HEK293 (cell line): ENCODE measurements at regions not wholly inside any gene's neighbourhood (a gene's known extent, or its start where the extent isn't known, plus 50 kb on each side); places are given as distances from the start of the nearest gene placed in this dataset.

ENCODE experiments used
- CTCF ChIA-PET: fragments of 350-600 bp; formaldehyde crosslinking; extraction: SDS; loops from one replicate; lab custom pipeline; 2021; ENCODE audit warnings: antibody characterized with exemption; lab: Yijun Ruan, JAX
- POLR2A ChIA-PET: fragments of 300-600 bp; formaldehyde crosslinking; extraction: SDS; loops from one replicate; lab custom pipeline; 2020; ENCODE audit warnings: antibody characterized with exemption, inconsistent platforms; lab: Yijun Ruan, JAX
- H3K27ac ChIP-seq: fragments of 200-500 bp; sonication (Bioruptor generic); 2 replicates; pipeline ENCODE4 v1.5.1; 2014; ENCODE audit warnings: low read depth, low read length, control low read depth, inconsistent platforms; ENCODE audit errors: extremely low read depth
- H3K36me3 ChIP-seq, 2 experiments: fragments of 200-500 bp in 1 of 2; sonication (Bioruptor generic) in 1 of 2; 1 replicate in 1 of 2; 2 replicates in 1 of 2; pipeline ENCODE4 v1.5.1; 2014 to 2017; ENCODE audit warnings: inconsistent platforms in 2 of 2, low read length in 2 of 2; ENCODE audit not compliant: control insufficient read depth in 2 of 2, insufficient read depth in 1 of 2
- H3K4me1 ChIP-seq: fragments of 200-500 bp; sonication (Bioruptor generic); 2 replicates; pipeline ENCODE4 v1.5.1; 2014; ENCODE audit warnings: mild to moderate bottlenecking, low read length, inconsistent platforms; ENCODE audit not compliant: control insufficient read depth, insufficient read depth
- H3K4me3 ChIP-seq: 2 replicates; pipeline ENCODE4 v1.5.1; 2011; ENCODE audit warnings: low read depth, mild to moderate bottlenecking, control low read depth, low read length, moderate library complexity
- H3K9me3 ChIP-seq: fragments of 200-500 bp; sonication (Bioruptor generic); 2 replicates; pipeline ENCODE4 v1.5.1; 2014; ENCODE audit warnings: low read depth, low read length, inconsistent platforms; ENCODE audit not compliant: control insufficient read depth, insufficient read depth
- BCL11B ChIP-seq: fragments of 450-650 bp; formaldehyde crosslinking; IDR thresholded peaks from 2 replicates; pipeline ENCODE4 v1.5.1; 2016; ENCODE audit warnings: low read depth, missing biosample characterization, missing genetic modification characterization
- PRDM1 ChIP-seq: fragments of 450-650 bp; formaldehyde crosslinking; IDR thresholded peaks from 2 replicates; pipeline ENCODE4; 2016; ENCODE audit warnings: missing biosample characterization, missing genetic modification characterization
- SCRT2 ChIP-seq: fragments of 450-650 bp; formaldehyde crosslinking; IDR thresholded peaks from 2 replicates; pipeline ENCODE4 v1.5.1; 2016; ENCODE audit warnings: missing biosample characterization, missing genetic modification characterization
- ZFP69B ChIP-seq: fragments of 450-650 bp; formaldehyde crosslinking; IDR thresholded peaks from 2 replicates; pipeline ENCODE4 v1.5.1; 2016; ENCODE audit warnings: missing biosample characterization, missing genetic modification characterization
- ZNF121 ChIP-seq: fragments of 450-650 bp; formaldehyde crosslinking; IDR thresholded peaks from 2 replicates; pipeline ENCODE4 v1.5.1; 2016; ENCODE audit warnings: missing biosample characterization, missing genetic modification characterization
- ZNF157 ChIP-seq: fragments of 450-650 bp; formaldehyde crosslinking; IDR thresholded peaks from 2 replicates; pipeline ENCODE4 v1.5.1; 2016; ENCODE audit warnings: missing biosample characterization, missing genetic modification characterization
- ZNF184 ChIP-seq: fragments of 450-650 bp; IDR thresholded peaks from 2 replicates; pipeline ENCODE4 v1.5.1; 2018; ENCODE audit warnings: missing biosample characterization, mild to moderate bottlenecking, missing genetic modification characterization
- ZNF302 ChIP-seq: fragments of 450-650 bp; formaldehyde crosslinking; IDR thresholded peaks from 2 replicates; pipeline ENCODE4 v1.5.1; 2016; ENCODE audit warnings: missing biosample characterization, missing genetic modification characterization, low read depth
- ZNF416 ChIP-seq: fragments of 450-650 bp; formaldehyde crosslinking; IDR thresholded peaks from 2 replicates; pipeline ENCODE4 v1.5.1; 2016; ENCODE audit warnings: missing biosample characterization, missing genetic modification characterization
- ZNF521 ChIP-seq: fragments of 450-650 bp; formaldehyde crosslinking; IDR thresholded peaks from 2 replicates; pipeline ENCODE4 v1.5.1; 2017; ENCODE audit warnings: missing biosample characterization, mild to moderate bottlenecking, missing genetic modification characterization
- ZNF621 ChIP-seq: fragments of 450-650 bp; formaldehyde crosslinking; IDR thresholded peaks from 2 replicates; pipeline ENCODE4 v1.5.1; 2017; ENCODE audit warnings: missing biosample characterization, missing genetic modification characterization
- ZNF785 ChIP-seq: fragments of 450-650 bp; formaldehyde crosslinking; IDR thresholded peaks from 2 replicates; pipeline ENCODE4 v1.5.1; 2016; ENCODE audit warnings: missing biosample characterization, missing genetic modification characterization
- ZNF830 ChIP-seq: fragments of 450-650 bp; IDR thresholded peaks from 2 replicates; pipeline ENCODE4 v1.5.0; 2018; ENCODE audit warnings: missing biosample characterization, missing genetic modification characterization, low read depth, mild to moderate bottlenecking, moderate library complexity
- TF ChIP-seq, protein P1 (sequence below): fragments of 450-650 bp; formaldehyde crosslinking; IDR thresholded peaks from 2 replicates; pipeline ENCODE4 v1.5.1; 2016; ENCODE audit warnings: missing biosample characterization, missing genetic modification characterization
- TF ChIP-seq, protein P2 (sequence below): fragments of 450-650 bp; formaldehyde crosslinking; IDR thresholded peaks from 2 replicates; pipeline ENCODE4; 2016; ENCODE audit warnings: missing biosample characterization, missing genetic modification characterization
- TF ChIP-seq, protein P3 (sequence below): fragments of 450-650 bp; IDR thresholded peaks from 2 replicates; pipeline ENCODE4 v1.5.1; 2018; ENCODE audit warnings: missing biosample characterization, mild to moderate bottlenecking, missing genetic modification characterization
- TF ChIP-seq, protein P4 (sequence below): fragments of 450-650 bp; formaldehyde crosslinking; IDR thresholded peaks from 2 replicates; pipeline ENCODE4 v1.5.1; 2016; ENCODE audit warnings: missing biosample characterization, missing genetic modification characterization
- TF ChIP-seq, protein P5 (sequence below): fragments of 450-650 bp; formaldehyde crosslinking; IDR thresholded peaks from 2 replicates; pipeline ENCODE4 v1.5.1; 2016; ENCODE audit warnings: missing biosample characterization, missing genetic modification characterization, low read depth

DNA sequence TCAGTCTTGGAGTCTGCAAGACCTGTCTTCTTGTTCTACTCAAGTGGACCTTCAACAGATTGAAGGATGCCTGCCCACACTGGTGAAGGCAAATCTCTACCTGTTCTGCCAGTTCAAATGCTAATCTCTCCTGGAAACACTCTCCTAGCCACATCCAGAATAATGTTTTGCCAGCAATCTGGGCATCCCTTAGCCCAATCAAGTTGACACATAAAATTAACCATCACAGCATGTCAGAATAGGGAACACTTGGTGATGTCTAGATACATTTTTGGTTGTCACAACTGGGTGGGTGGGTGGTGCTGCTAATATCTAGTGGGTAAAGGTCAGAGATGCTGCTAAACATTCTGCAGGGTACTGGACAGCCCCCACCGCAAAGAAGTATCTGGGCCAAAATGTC, 744.9 kb upstream of the SOX9 start:
- no peaks in the 10 kb centered on the region for H3K36me3 ChIP-seq
- ChIA-PET POLR2A (no interaction called here), CTCF (interaction anchor here (1.0 kb wide), 1 partner anchor 98 kb away, joined by 4 read pairs; no protein-coding TSS in a partner anchor)
- no peaks in the 10 kb centered on the region for H3K9me3 ChIP-seq
- TF ChIP-seq ZNF121, result no peak
- TF ChIP-seq, protein P1, sequence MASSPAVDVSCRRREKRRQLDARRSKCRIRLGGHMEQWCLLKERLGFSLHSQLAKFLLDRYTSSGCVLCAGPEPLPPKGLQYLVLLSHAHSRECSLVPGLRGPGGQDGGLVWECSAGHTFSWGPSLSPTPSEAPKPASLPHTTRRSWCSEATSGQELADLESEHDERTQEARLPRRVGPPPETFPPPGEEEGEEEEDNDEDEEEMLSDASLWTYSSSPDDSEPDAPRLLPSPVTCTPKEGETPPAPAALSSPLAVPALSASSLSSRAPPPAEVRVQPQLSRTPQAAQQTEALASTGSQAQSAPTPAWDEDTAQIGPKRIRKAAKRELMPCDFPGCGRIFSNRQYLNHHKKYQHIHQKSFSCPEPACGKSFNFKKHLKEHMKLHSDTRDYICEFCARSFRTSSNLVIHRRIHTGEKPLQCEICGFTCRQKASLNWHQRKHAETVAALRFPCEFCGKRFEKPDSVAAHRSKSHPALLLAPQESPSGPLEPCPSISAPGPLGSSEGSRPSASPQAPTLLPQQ, result no peak
- no peak for TF ChIP-seq ZNF621 (tag by site-specific recombination)
- TF ChIP-seq ZNF416 (tag by site-specific recombination), result peak; percentile 83; the same call in 1 of the 2 replicates
- TF ChIP-seq, protein P2, sequence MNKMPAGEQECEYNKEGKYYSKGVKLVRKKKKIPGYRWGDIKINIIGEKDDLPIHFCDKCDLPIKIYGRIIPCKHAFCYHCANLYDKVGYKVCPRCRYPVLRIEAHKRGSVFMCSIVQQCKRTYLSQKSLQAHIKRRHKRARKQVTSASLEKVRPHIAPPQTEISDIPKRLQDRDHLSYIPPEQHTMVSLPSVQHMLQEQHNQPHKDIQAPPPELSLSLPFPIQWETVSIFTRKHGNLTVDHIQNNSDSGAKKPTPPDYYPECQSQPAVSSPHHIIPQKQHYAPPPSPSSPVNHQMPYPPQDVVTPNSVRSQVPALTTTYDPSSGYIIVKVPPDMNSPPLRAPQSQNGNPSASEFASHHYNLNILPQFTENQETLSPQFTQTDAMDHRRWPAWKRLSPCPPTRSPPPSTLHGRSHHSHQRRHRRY, result no peak
- no peak overlapping the region for H3K4me3 ChIP-seq
- H3K4me1 ChIP-seq, result peaks cover 11% of the 10 kb centered on the region
- no peak overlapping the region for H3K27ac ChIP-seq

DNA sequence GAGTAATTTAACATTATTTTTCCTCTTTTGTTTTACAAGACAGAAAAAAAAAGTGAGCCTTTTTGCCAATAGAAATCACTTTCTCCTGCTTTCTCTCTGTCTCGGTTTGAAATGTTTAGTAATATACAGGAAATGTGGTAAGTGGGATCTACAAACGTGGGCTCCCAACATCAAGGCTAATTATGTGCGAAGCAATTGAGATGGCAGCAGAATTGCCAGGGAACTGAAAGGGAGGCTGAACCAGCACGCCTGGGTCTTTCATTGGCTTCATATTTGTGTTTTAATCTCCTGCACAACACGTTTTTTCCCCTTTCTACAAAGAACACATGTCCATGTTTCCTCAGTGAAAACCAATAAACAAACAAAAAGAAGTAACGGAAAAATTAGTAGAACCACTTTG, 743.9 kb upstream of the SOX9 start:
- H3K36me3 ChIP-seq, result no peaks in the 10 kb centered on the region
- no peak overlapping the region for H3K4me3 ChIP-seq
- ChIA-PET CTCF (interaction anchor here (1.0 kb wide), 1 partner anchor 97 kb away, joined by 4 read pairs; no protein-coding TSS in a partner anchor), POLR2A (no interaction called here)
- H3K4me1 ChIP-seq, result peaks cover 16% of the 10 kb centered on the region
- H3K27ac ChIP-seq, result no peak overlapping the region
- TF ChIP-seq PRDM1 (tag by site-specific recombination), result peak; percentile 23; the same call in 1 of the 2 replicates
- TF ChIP-seq, protein P3, sequence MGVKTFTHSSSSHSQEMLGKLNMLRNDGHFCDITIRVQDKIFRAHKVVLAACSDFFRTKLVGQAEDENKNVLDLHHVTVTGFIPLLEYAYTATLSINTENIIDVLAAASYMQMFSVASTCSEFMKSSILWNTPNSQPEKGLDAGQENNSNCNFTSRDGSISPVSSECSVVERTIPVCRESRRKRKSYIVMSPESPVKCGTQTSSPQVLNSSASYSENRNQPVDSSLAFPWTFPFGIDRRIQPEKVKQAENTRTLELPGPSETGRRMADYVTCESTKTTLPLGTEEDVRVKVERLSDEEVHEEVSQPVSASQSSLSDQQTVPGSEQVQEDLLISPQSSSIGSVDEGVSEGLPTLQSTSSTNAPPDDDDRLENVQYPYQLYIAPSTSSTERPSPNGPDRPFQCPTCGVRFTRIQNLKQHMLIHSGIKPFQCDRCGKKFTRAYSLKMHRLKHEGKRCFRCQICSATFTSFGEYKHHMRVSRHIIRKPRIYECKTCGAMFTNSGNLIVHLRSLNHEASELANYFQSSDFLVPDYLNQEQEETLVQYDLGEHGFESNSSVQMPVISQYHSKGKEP (tag by site-specific recombination), result no peak
- no peaks in the 10 kb centered on the region for H3K9me3 ChIP-seq

DNA sequence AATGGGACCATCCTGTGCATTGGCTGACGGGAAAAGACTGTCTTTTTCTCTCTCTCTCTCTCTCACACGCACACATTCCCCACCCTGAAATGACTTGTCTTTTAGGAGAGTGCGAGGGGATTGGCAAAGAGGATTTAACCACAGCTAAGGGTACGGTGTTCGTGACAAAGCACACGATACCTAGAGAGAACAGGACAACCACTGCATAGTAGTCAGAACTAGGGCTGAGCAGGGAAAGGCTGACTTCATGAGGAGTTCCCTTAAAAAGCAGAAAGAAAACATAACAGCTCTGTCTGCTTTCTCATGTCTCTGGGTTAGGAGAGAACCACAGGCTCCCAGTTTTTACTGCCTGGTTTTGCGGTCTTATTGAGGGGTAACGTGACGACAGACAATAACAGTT, 742.8 kb upstream of the SOX9 start:
- POLR2A ChIA-PET, result no interaction called here
- Histone ChIP-seq H3K4me1 (peaks cover 16% of the 10 kb centered on the region), H3K4me3 (no peak overlapping the region), H3K36me3 (no peaks in the 10 kb centered on the region), H3K9me3 (no peaks in the 10 kb centered on the region), H3K27ac (no peak overlapping the region)
- CTCF ChIA-PET, result interaction anchor here (0.6 to 1.2 kb wide), 2 partner anchors 32 to 675 kb away, joined by 3 to 4 read pairs; no protein-coding TSS in a partner anchor
- TF ChIP-seq, protein P2, result no peak
- TF ChIP-seq ZNF184 (tag by site-specific recombination) (no peak), ZNF157 (tag by site-specific recombination) (no peak), ZNF521 (tag by site-specific recombination) (no peak), ZNF830 (no peak), ZNF302 (tag by site-specific recombination) (no peak), ZNF785 (tag by site-specific recombination) (no peak), SCRT2 (no peak), ZFP69B (tag by site-specific recombination) (no peak), BCL11B (no peak)
- TF ChIP-seq, protein P4, sequence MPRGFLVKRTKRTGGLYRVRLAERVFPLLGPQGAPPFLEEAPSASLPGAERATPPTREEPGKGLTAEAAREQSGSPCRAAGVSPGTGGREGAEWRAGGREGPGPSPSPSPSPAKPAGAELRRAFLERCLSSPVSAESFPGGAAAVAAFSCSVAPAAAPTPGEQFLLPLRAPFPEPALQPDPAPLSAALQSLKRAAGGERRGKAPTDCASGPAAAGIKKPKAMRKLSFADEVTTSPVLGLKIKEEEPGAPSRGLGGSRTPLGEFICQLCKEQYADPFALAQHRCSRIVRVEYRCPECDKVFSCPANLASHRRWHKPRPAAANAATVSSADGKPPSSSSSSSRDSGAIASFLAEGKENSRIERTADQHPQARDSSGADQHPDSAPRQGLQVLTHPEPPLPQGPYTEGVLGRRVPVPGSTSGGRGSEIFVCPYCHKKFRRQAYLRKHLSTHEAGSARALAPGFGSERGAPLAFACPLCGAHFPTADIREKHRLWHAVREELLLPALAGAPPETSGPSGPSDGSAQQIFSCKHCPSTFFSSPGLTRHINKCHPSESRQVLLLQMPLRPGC (tag by site-specific recombination), result no peak
- TF ChIP-seq, protein P1, result no peak
- TF ChIP-seq, protein P5, sequence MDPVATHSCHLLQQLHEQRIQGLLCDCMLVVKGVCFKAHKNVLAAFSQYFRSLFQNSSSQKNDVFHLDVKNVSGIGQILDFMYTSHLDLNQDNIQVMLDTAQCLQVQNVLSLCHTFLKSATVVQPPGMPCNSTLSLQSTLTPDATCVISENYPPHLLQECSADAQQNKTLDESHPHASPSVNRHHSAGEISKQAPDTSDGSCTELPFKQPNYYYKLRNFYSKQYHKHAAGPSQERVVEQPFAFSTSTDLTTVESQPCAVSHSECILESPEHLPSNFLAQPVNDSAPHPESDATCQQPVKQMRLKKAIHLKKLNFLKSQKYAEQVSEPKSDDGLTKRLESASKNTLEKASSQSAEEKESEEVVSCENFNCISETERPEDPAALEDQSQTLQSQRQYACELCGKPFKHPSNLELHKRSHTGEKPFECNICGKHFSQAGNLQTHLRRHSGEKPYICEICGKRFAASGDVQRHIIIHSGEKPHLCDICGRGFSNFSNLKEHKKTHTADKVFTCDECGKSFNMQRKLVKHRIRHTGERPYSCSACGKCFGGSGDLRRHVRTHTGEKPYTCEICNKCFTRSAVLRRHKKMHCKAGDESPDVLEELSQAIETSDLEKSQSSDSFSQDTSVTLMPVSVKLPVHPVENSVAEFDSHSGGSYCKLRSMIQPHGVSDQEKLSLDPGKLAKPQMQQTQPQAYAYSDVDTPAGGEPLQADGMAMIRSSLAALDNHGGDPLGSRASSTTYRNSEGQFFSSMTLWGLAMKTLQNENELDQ (tag by site-specific recombination), result no peak
